Kidney epithelial cell (primary cell): ENCODE measurements at regions not wholly inside any gene's neighbourhood (a gene's known extent, or its start where the extent isn't known, plus 50 kb on each side); places are given as distances from the start of the nearest gene placed in this dataset.

ENCODE experiments used
- DNase-seq: peaks from one replicate; pipeline ENCODE4 v3.0.0-alpha.2; 2010; ENCODE audit warnings: low read depth
- H3K27me3 ChIP-seq: 2 replicates; pipeline ENCODE4 v1.6.0; 2011; ENCODE audit warnings: low read length; ENCODE audit not compliant: control insufficient read depth, insufficient read depth
- H3K36me3 ChIP-seq: 2 replicates; pipeline ENCODE4 v1.5.1; 2011; ENCODE audit warnings: low read length; ENCODE audit not compliant: control insufficient read depth, insufficient read depth
- H3K4me3 ChIP-seq: 2 replicates; pipeline ENCODE4 v1.5.1; 2011; ENCODE audit warnings: low read depth, mild to moderate bottlenecking, control low read depth, low read length
- TF ChIP-seq, protein P1 (sequence below): IDR thresholded peaks from 2 replicates; pipeline ENCODE4 v1.5.1; 2011; ENCODE audit warnings: mild to moderate bottlenecking, moderate library complexity, low read length, control low read depth, inconsistent platforms; ENCODE audit not compliant: insufficient read depth, poor library complexity, severe bottlenecking

DNA sequence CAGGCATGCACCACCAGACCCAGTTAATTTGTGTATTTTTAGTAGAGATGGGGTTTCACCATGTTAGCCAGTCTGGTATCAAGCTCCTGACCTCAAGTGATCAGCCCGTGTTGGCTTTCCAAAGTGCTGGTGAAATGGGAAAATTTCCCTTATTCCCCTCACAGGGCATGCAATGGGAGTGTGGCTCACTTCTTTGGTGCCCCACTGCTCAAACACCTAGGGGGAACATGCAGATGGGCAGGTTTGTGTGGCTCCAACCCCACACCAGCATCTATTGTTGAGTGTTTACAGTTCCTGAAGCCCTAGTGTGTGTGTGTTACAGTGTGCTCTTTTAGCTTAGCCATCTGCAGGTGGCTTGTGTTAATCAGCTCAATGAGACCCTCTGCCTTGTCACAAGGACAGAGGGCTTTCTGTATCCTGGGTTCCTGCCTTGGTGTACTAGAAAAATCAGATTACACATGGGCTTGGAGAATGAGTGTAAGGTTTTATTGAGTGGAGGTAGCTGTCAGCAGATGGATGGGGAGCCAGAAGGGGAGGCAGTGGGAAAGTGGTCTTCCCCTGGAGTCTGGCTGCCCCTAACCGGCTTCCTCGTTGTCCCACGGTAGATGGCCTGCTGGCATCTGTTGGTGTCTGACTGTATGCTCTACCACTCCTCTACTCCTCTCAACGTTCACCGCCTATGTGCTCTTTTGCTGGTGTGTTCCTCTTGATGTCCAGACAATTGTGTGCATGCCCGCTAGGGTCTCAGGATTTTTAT, 248.1 kb upstream of the CBLB start:
- Histone ChIP-seq H3K4me3 (no peak overlapping the region), H3K36me3 (no peaks in the 10 kb centered on the region), H3K27me3 (no peaks in the 10 kb centered on the region)
- TF ChIP-seq, protein P1, sequence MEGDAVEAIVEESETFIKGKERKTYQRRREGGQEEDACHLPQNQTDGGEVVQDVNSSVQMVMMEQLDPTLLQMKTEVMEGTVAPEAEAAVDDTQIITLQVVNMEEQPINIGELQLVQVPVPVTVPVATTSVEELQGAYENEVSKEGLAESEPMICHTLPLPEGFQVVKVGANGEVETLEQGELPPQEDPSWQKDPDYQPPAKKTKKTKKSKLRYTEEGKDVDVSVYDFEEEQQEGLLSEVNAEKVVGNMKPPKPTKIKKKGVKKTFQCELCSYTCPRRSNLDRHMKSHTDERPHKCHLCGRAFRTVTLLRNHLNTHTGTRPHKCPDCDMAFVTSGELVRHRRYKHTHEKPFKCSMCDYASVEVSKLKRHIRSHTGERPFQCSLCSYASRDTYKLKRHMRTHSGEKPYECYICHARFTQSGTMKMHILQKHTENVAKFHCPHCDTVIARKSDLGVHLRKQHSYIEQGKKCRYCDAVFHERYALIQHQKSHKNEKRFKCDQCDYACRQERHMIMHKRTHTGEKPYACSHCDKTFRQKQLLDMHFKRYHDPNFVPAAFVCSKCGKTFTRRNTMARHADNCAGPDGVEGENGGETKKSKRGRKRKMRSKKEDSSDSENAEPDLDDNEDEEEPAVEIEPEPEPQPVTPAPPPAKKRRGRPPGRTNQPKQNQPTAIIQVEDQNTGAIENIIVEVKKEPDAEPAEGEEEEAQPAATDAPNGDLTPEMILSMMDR: no peak
- DNase-seq: no peak

- DNase-seq: no peak
These were observed 248.7 kb upstream of the CBLB start for GRCh38 chr3:106117490-106117858.

DNA sequence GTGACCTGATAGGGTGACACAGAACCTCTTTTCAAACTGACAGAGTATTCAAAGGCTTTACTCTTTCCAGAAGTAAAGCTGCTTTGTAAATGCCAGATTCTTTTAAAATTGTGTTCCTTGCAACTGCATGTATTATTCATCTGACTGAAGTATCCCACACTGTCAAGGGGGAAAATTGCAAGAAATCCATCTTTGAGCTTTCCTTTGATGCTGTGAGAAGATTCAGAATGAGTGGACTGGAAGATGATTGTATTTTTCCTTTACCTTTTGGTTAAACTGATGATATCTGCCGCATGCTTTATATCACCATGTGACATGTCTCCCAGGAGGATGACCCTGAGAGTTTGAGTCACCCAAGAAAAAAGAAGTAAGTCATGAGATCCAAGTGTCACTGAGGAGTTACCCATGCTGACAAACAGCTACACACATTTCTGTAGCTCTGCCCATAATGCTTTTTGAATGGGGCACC, 250.8 kb upstream of the CBLB start:
- TF ChIP-seq, protein P1: no peak
- no peaks in the 10 kb centered on the region for H3K36me3 ChIP-seq
- H3K27me3 ChIP-seq: no peaks in the 10 kb centered on the region
- DNase-seq: no peak
- H3K4me3 ChIP-seq: no peak overlapping the region

More at GRCh38 chr3:106117490-106117858, 248.7 kb upstream of the CBLB start:
- no peak overlapping the region for H3K4me3 ChIP-seq
- H3K27me3 ChIP-seq: no peaks in the 10 kb centered on the region
- TF ChIP-seq, protein P1: no peak
- H3K36me3 ChIP-seq: no peaks in the 10 kb centered on the region

- no peak overlapping the region for H3K4me3 ChIP-seq
- no peaks in the 10 kb centered on the region for H3K27me3 ChIP-seq
- no peak for DNase-seq
- TF ChIP-seq, protein P1: no peak
- H3K36me3 ChIP-seq: no peaks in the 10 kb centered on the region
These were observed 251.5 kb upstream of the CBLB start for GRCh38 chr3:106120356-106120755.

GRCh38 chr3:106121491-106122289, 252.9 kb upstream of the CBLB start:
- Histone ChIP-seq H3K36me3 (no peaks in the 10 kb centered on the region), H3K4me3 (no peak overlapping the region), H3K27me3 (no peaks in the 10 kb centered on the region)
- no peak for DNase-seq
- TF ChIP-seq, protein P1: no peak
